Ovary (tissue), 3 donors: ENCODE measurements at regions not wholly inside any gene's neighbourhood (a gene's known extent, or its start where the extent isn't known, plus 50 kb on each side); places are given as distances from the start of the nearest gene placed in this dataset.

Source experiments
- CTCF ChIP-seq, 3 donors: fragments of 450-650 bp in 2 of 3; fragments of 200-600 bp in 1 of 3; IDR thresholded peaks; one replicate each; pipeline versions ENCODE4 v1.5.1 to v1.8.0; 2016 to 2022; ENCODE audit warnings: antibody characterized with exemption in 3 of 3, mild to moderate bottlenecking in 1 of 3
- EP300 ChIP-seq: sonication (generic); formaldehyde crosslinking; IDR thresholded peaks from one replicate; pipeline ENCODE4 v1.6.1; 2017; ENCODE audit warnings: antibody characterized with exemption
- donor health status: DM: no; HTN: no; CAD: no.

DNA sequence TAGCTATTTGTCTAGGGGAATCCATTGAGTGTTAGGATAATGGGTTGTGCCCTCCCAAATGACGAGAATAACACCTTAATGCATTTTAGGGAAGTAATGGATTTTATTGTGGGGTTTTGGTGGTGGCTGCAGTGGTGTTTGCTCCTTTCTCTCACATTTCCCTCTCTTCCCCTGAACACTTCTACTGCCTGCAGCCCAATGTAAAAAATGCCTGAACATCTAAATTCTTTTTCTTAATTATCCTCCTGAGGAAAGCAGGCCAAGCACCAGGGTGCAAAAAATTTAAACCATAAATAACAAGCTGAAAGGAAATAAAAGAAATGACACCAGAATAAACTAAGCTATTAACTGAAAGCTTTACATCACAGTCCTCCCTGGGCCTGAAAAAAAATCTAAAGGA lies 57.3 kb upstream of the PCDH8 start:
- no peak for TF ChIP-seq CTCF (IDR thresholded peaks at IDR 0.05)
- TF ChIP-seq EP300 = no peak
